ENCODE measurements at regions not wholly inside any gene's neighbourhood (a gene's known extent, or its start where the extent isn't known, plus 50 kb on each side); places are given as distances from the start of the nearest gene placed in this dataset.

DNA sequence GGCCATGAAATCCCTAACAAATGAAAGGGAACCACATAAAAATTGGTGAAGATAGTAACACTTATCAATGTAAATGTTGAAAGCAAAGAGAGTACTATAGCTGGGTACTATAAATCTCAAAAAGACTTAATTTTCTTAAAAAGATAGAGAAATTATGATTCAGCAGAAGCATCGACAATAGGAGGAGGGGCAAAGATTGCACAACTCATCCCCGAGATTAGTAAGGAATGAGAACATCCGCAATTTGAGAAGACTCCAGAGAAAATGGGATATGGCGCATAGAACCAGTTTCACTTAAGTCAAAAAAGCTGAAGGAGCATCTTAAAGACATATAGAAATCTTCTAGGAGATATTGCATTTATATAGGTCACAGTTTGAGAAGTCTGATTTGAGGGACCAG, 220.2 kb upstream of the SLC16A7 start:
- TF ChIP-seq CTCF (IDR thresholded peaks at IDR 0.05) (no peak), EZH2 (IDR thresholded peaks at IDR 0.05; ENCODE audit: borderline replicate concordance, insufficient read depth, low read depth, low read length, poor library complexity, severe bottlenecking) (no peak)

Data from B cell (primary cell).